Neural progenitor cell (in vitro differentiated cells): ENCODE measurements at regions not wholly inside any gene's neighbourhood (a gene's known extent, or its start where the extent isn't known, plus 50 kb on each side); places are given as distances from the start of the nearest gene placed in this dataset.
A peak's percentile ranks its signal among the peaks of the same experiment; 100 is the strongest.

ENCODE experiments used
- DNase-seq: peaks from one replicate; pipeline ENCODE4 v3.0.0-alpha.2; 2016; ENCODE audit warnings: low spot score
- H2AFZ ChIP-seq: fragments of 200-600 bp; sonication (generic); replicated peaks from 2 replicates; pipeline ENCODE4 v1.6.1; 2016; ENCODE audit warnings: antibody characterized with exemption
- H3F3A ChIP-seq: fragments of 200-600 bp; sonication (generic); 2 replicates; pipeline ENCODE4 v1.6.1; 2016; ENCODE audit warnings: antibody characterized with exemption, low read depth
- H3K27ac ChIP-seq: fragments of 200-600 bp; sonication (generic); 2 replicates; pipeline ENCODE4 v1.5.1; 2016; ENCODE audit warnings: mild to moderate bottlenecking
- H3K27me3 ChIP-seq: fragments of 200-600 bp; sonication (generic); 2 replicates; pipeline ENCODE4 v1.6.1; 2016; ENCODE audit warnings: mild to moderate bottlenecking, moderate library complexity
- H3K36me3 ChIP-seq: fragments of 200-600 bp; sonication (generic); 2 replicates; pipeline ENCODE4 v1.5.1; 2016
- H3K4me1 ChIP-seq: fragments of 200-600 bp; sonication (generic); 2 replicates; pipeline ENCODE4 v1.6.1; 2016; ENCODE audit warnings: mixed run types
- H3K4me2 ChIP-seq: fragments of 200-600 bp; sonication (generic); 2 replicates; pipeline ENCODE4 v1.6.1; 2016
- H3K4me3 ChIP-seq: fragments of 200-600 bp; sonication (generic); 2 replicates; pipeline ENCODE4 v1.5.1; 2016
- H3K79me2 ChIP-seq: fragments of 200-600 bp; sonication (generic); 2 replicates; pipeline ENCODE4 v1.6.1; 2016; ENCODE audit warnings: low read depth
- H3K9ac ChIP-seq: fragments of 200-600 bp; sonication (generic); 2 replicates; pipeline ENCODE4 v1.6.1; 2016
- H3K9me3 ChIP-seq: fragments of 200-600 bp; sonication (generic); 2 replicates; pipeline ENCODE4 v1.5.1; 2016; ENCODE audit warnings: low read depth
- H4K20me1 ChIP-seq: fragments of 200-600 bp; sonication (generic); 2 replicates; pipeline ENCODE4 v1.6.1; 2016; ENCODE audit warnings: low read depth
- H3K27ac Mint-ChIP-seq: 3 replicates; pipeline ENCODE4 v1.8.0; 2021; ENCODE audit warnings: mixed read lengths
- H3K27me3 Mint-ChIP-seq: 2 replicates; pipeline ENCODE4 v1.8.0; 2022; ENCODE audit warnings: low read depth, mild to moderate bottlenecking, inconsistent platforms, moderate library complexity, mixed read lengths; ENCODE audit not compliant: insufficient read depth
- H3K36me3 Mint-ChIP-seq: 3 replicates; pipeline ENCODE4 v1.8.0; 2021; ENCODE audit warnings: mixed read lengths
- H3K4me1 Mint-ChIP-seq: 3 replicates; pipeline ENCODE4 v1.8.0; 2021; ENCODE audit warnings: mixed read lengths
- H3K4me3 Mint-ChIP-seq: 3 replicates; pipeline ENCODE4 v1.8.0; 2021; ENCODE audit warnings: mild to moderate bottlenecking, moderate library complexity, mixed read lengths
- H3K9me3 Mint-ChIP-seq: 3 replicates; pipeline ENCODE4 v1.8.0; 2020; ENCODE audit warnings: mixed read lengths
- EZH2 ChIP-seq: fragments of 200-600 bp; sonication (generic); IDR thresholded peaks from 2 replicates; pipeline ENCODE4 v1.6.1; 2017; ENCODE audit warnings: antibody characterized with exemption, mild to moderate bottlenecking, moderate library complexity
- EZH2phosphoT487 ChIP-seq: fragments of 200-600 bp; sonication (generic); IDR thresholded peaks from 2 replicates; pipeline ENCODE4 v1.6.1; 2017; ENCODE audit warnings: antibody characterized with exemption
- TF ChIP-seq, protein P1 (sequence below): fragments of 200-600 bp; sonication (generic); IDR thresholded peaks from 2 replicates; pipeline ENCODE4 v1.5.1; 2017; ENCODE audit warnings: antibody characterized with exemption, mild to moderate bottlenecking

DNA sequence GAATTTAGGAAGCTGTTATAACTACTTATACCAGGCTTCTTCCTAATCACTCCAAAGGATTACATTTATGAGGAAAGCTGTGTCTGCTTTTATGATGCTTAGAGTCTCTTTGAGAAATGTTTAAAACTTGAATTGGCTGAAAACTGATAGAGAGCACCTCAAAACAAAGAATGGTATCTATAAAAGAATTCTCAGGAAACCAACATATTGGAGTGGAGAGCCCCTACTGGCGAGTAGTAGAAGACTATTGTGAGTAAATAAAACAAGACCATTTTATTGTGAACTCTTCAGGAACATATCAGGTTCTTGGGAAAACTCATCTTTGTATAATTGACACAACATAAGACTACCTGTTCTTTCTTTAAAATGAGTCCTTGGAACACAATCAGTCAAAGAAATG, 578.6 kb downstream of the RERGL start:
- no peaks in the 10 kb centered on the region for H3K36me3 ChIP-seq
- Mint-ChIP-seq H3K4me1 (no peaks in the 10 kb centered on the region), H3K9me3 (no peaks in the 10 kb centered on the region), H3K36me3 (no peaks in the 10 kb centered on the region), H3K27me3 (no peaks in the 10 kb centered on the region), H3K4me3 (no peak overlapping the region), H3K27ac (no peak overlapping the region)
- no peaks in the 10 kb centered on the region for H3K79me2 ChIP-seq
- H2AFZ ChIP-seq = peak overlapping the region; percentile 55
- no peak overlapping the region for H3K4me3 ChIP-seq
- H4K20me1 ChIP-seq = no peaks in the 10 kb centered on the region
- no peaks in the 10 kb centered on the region for H3K4me1 ChIP-seq
- no peak overlapping the region for H3K4me2 ChIP-seq
- H3K9me3 ChIP-seq = no peaks in the 10 kb centered on the region
- DNase-seq = no peak
- TF ChIP-seq, protein P1, sequence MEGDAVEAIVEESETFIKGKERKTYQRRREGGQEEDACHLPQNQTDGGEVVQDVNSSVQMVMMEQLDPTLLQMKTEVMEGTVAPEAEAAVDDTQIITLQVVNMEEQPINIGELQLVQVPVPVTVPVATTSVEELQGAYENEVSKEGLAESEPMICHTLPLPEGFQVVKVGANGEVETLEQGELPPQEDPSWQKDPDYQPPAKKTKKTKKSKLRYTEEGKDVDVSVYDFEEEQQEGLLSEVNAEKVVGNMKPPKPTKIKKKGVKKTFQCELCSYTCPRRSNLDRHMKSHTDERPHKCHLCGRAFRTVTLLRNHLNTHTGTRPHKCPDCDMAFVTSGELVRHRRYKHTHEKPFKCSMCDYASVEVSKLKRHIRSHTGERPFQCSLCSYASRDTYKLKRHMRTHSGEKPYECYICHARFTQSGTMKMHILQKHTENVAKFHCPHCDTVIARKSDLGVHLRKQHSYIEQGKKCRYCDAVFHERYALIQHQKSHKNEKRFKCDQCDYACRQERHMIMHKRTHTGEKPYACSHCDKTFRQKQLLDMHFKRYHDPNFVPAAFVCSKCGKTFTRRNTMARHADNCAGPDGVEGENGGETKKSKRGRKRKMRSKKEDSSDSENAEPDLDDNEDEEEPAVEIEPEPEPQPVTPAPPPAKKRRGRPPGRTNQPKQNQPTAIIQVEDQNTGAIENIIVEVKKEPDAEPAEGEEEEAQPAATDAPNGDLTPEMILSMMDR = peak; percentile 47
- TF ChIP-seq EZH2phosphoT487 (no peak), EZH2 (no peak)
- H3K27me3 ChIP-seq = no peaks in the 10 kb centered on the region
- H3K9ac ChIP-seq = no peak overlapping the region
- H3F3A ChIP-seq = no peaks in the 10 kb centered on the region
- H3K27ac ChIP-seq = no peak overlapping the region

DNA sequence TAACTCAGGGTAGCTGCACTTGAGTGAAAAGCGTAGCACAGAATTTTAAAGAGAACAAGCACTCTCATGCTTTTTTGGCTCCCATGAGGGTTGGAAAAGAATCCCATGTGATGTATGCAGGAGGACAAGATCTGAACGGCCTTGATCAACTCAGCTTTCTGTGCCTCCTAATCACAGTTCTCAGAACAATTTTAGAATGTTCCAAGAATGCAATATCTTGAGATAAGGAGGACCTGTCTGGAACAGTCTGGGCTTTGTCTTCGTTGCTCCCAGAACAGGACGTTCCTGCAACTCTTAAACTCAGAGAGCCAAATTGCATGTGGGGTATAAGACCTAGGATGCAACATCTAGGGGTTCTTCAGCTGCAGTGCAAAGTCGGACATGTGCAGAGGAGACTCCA, 582.7 kb downstream of the RERGL start:
- Mint-ChIP-seq H3K9me3 (no peaks in the 10 kb centered on the region), H3K36me3 (no peaks in the 10 kb centered on the region), H3K4me1 (no peaks in the 10 kb centered on the region), H3K4me3 (no peak overlapping the region), H3K27ac (no peak overlapping the region), H3K27me3 (no peaks in the 10 kb centered on the region)
- Histone ChIP-seq H3K79me2 (no peaks in the 10 kb centered on the region), H3K4me1 (no peaks in the 10 kb centered on the region), H3K4me3 (no peak overlapping the region), H3K27ac (no peak overlapping the region), H3K9ac (no peak overlapping the region), H3K9me3 (no peaks in the 10 kb centered on the region), H3K27me3 (no peaks in the 10 kb centered on the region), H3K36me3 (no peaks in the 10 kb centered on the region), H4K20me1 (no peaks in the 10 kb centered on the region), H3K4me2 (no peak overlapping the region), H3F3A (no peaks in the 10 kb centered on the region), H2AFZ (no peak overlapping the region)
- TF ChIP-seq, protein P1 = no peak
- TF ChIP-seq EZH2phosphoT487 (no peak), EZH2 (no peak)
- no peak for DNase-seq

DNA sequence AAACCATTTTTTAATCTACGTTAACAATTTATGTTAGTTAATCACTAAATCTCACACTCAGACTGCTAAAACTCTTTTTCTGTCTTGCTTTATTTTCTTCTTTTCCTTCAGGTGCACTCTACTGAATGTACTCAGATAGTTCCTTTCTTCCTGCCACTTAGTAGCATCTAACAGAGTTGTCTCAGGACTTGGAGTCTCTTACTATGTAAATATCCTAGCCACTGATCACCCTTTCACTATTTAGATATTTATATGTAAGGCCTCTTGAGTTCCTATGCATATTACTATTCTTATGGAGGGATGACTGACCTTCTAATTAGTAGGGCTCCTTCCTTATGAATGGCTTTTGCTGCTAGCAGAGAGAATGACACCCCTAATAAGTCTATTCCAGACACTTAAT, 586.3 kb downstream of the RERGL start:
- no peaks in the 10 kb centered on the region for H3K4me1 ChIP-seq
- H3K9ac ChIP-seq = no peak overlapping the region
- no peak for TF ChIP-seq EZH2phosphoT487
- TF ChIP-seq, protein P1 = no peak
- no peak for TF ChIP-seq EZH2
- DNase-seq = no peak
- no peaks in the 10 kb centered on the region for H3K79me2 ChIP-seq
- H3K27ac ChIP-seq = no peak overlapping the region
- H3K4me1 Mint-ChIP-seq = no peaks in the 10 kb centered on the region
- H2AFZ ChIP-seq = no peak overlapping the region
- no peaks in the 10 kb centered on the region for H3K27me3 Mint-ChIP-seq
- no peak overlapping the region for H3K4me2 ChIP-seq
- H4K20me1 ChIP-seq = no peaks in the 10 kb centered on the region
- H3K9me3 Mint-ChIP-seq = no peaks in the 10 kb centered on the region
- no peak overlapping the region for H3K27ac Mint-ChIP-seq
- H3F3A ChIP-seq = no peaks in the 10 kb centered on the region
- no peaks in the 10 kb centered on the region for H3K36me3 Mint-ChIP-seq
- no peaks in the 10 kb centered on the region for H3K9me3 ChIP-seq
- H3K27me3 ChIP-seq = no peaks in the 10 kb centered on the region
- H3K4me3 ChIP-seq = no peak overlapping the region
- H3K4me3 Mint-ChIP-seq = no peak overlapping the region
- H3K36me3 ChIP-seq = no peaks in the 10 kb centered on the region

DNA sequence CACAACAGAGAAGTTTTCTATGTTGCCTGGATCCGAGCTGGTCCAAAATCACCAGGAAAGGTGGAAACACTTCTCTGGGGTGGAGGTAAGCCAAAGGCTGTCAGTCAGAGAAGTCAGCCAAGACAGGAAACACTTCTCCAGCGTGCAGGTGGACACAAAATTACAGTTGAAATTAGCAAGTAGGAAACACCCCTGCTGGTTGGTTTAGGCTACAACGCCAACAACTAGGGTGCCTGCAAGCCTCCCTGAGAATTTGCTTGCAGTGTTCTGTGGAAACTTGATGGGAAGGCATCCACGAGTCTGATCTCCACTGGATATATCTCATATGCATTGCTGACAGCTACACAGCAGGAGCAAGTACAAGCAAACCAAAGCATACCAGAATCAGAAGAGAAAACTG, 600.5 kb downstream of the RERGL start:
- H3K4me1 ChIP-seq = no peaks in the 10 kb centered on the region
- Mint-ChIP-seq H3K4me3 (no peak overlapping the region), H3K4me1 (no peaks in the 10 kb centered on the region), H3K9me3 (no peaks in the 10 kb centered on the region), H3K27ac (no peak overlapping the region), H3K36me3 (no peaks in the 10 kb centered on the region), H3K27me3 (no peaks in the 10 kb centered on the region)
- H3K4me3 ChIP-seq = no peak overlapping the region
- H3K9ac ChIP-seq = no peak overlapping the region
- no peak for TF ChIP-seq EZH2
- no peak for TF ChIP-seq EZH2phosphoT487
- TF ChIP-seq, protein P1 = peak; percentile 35
- H3K4me2 ChIP-seq = no peak overlapping the region
- H3K36me3 ChIP-seq = no peaks in the 10 kb centered on the region
- no peaks in the 10 kb centered on the region for H4K20me1 ChIP-seq
- no peak for DNase-seq
- H3K27ac ChIP-seq = no peak overlapping the region
- H3K9me3 ChIP-seq = no peaks in the 10 kb centered on the region
- no peaks in the 10 kb centered on the region for H3K79me2 ChIP-seq
- no peak overlapping the region for H2AFZ ChIP-seq
- no peaks in the 10 kb centered on the region for H3F3A ChIP-seq
- no peaks in the 10 kb centered on the region for H3K27me3 ChIP-seq
